Peyer's patch (tissue), 4 donors: ENCODE measurements at regions not wholly inside any gene's neighbourhood (a gene's known extent, or its start where the extent isn't known, plus 50 kb on each side); places are given as distances from the start of the nearest gene placed in this dataset.
"Not testable (repeated sequence)": the region's sequence is repeated elsewhere in the genome, so short reads cannot be mapped to it uniquely, and the experiment has no call there.

Source experiments
- DNase-seq, 3 donors: peaks; one replicate each; pipeline ENCODE4 v3.0.0-alpha.2; 2017 to 2019
- H3K27ac ChIP-seq, 4 donors: fragments of 200-600 bp; sonication (generic); one replicate each; pipeline ENCODE4 v1.5.1; 2016 to 2019
- H3K27me3 ChIP-seq, 2 donors: fragments of 200-600 bp; sonication (generic); one replicate each; pipeline ENCODE4 v1.5.1; 2019
- H3K36me3 ChIP-seq, 3 donors: fragments of 200-600 bp; sonication (generic); one replicate each; pipeline ENCODE4 v1.5.1; 2016 to 2019
- H3K4me1 ChIP-seq, 4 donors: fragments of 200-600 bp; sonication (generic); one replicate each; pipeline ENCODE4 v1.5.1; 2016 to 2019
- H3K4me3 ChIP-seq, 4 donors: fragments of 200-600 bp; sonication (generic); 1 replicate in 3 of 4; 2 replicates in 1 of 4; pipeline ENCODE4 v1.5.1; 2016 to 2019; ENCODE audit warnings: mild to moderate bottlenecking in 1 of 4
- H3K9me3 ChIP-seq, 4 donors: fragments of 200-600 bp; sonication (generic); one replicate each; pipeline ENCODE4 v1.5.1; 2016 to 2019; ENCODE audit warnings: mild to moderate bottlenecking in 1 of 4
- POLR2A ChIP-seq, 2 donors: fragments of 450-650 bp; IDR thresholded peaks; one replicate each; pipeline ENCODE4 v1.5.1; 2017; ENCODE audit warnings: antibody characterized with exemption in 2 of 2, mild to moderate bottlenecking in 2 of 2, moderate library complexity in 2 of 2
- TF ChIP-seq, protein P1 (sequence below), 6 experiments: fragments of 450-650 bp in 4 of 6; fragments of 200-600 bp in 2 of 6; sonication (generic) in 1 of 6; IDR thresholded peaks; one replicate each; pipeline ENCODE4 v1.5.1; 2017 to 2019; ENCODE audit warnings: antibody characterized with exemption in 6 of 6, mild to moderate bottlenecking in 3 of 6, moderate library complexity in 1 of 6

DNA sequence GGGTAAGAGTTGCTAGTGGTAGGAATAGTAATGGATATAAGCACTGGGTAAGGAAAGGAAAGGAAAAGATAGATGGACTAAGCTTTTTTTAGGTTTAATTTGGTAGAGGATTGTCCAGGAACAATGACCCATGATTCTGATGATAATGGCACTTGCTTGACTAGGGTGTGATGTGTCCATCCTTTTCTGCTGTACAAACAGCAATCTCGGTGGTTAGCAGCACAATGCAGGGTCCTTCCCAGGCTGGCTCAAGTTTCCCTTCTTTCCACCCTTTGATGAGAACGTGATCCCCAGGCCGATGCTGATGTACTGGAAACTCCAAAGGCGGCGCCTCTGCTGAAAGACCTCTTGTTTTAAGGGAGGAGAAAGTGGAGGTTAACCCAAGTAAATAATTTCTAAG lies 105.3 kb downstream of the TMEM167A start:
- no peaks in the 10 kb centered on the region for H3K27me3 ChIP-seq
- peaks cover 0 to 16% (median 4%) of the 10 kb centered on the region in 4 donors for H3K9me3 ChIP-seq
- no peaks in the 10 kb centered on the region for H3K36me3 ChIP-seq
- TF ChIP-seq, protein P1, sequence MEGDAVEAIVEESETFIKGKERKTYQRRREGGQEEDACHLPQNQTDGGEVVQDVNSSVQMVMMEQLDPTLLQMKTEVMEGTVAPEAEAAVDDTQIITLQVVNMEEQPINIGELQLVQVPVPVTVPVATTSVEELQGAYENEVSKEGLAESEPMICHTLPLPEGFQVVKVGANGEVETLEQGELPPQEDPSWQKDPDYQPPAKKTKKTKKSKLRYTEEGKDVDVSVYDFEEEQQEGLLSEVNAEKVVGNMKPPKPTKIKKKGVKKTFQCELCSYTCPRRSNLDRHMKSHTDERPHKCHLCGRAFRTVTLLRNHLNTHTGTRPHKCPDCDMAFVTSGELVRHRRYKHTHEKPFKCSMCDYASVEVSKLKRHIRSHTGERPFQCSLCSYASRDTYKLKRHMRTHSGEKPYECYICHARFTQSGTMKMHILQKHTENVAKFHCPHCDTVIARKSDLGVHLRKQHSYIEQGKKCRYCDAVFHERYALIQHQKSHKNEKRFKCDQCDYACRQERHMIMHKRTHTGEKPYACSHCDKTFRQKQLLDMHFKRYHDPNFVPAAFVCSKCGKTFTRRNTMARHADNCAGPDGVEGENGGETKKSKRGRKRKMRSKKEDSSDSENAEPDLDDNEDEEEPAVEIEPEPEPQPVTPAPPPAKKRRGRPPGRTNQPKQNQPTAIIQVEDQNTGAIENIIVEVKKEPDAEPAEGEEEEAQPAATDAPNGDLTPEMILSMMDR (IDR thresholded peaks at IDR 0.05): no peak
- TF ChIP-seq POLR2A (IDR thresholded peaks at IDR 0.05): no peak
- H3K4me1 ChIP-seq: no peaks in the 10 kb centered on the region
- H3K4me3 ChIP-seq: no peak overlapping the region
- no peak overlapping the region for H3K27ac ChIP-seq
- DNase-seq: no peak

DNA sequence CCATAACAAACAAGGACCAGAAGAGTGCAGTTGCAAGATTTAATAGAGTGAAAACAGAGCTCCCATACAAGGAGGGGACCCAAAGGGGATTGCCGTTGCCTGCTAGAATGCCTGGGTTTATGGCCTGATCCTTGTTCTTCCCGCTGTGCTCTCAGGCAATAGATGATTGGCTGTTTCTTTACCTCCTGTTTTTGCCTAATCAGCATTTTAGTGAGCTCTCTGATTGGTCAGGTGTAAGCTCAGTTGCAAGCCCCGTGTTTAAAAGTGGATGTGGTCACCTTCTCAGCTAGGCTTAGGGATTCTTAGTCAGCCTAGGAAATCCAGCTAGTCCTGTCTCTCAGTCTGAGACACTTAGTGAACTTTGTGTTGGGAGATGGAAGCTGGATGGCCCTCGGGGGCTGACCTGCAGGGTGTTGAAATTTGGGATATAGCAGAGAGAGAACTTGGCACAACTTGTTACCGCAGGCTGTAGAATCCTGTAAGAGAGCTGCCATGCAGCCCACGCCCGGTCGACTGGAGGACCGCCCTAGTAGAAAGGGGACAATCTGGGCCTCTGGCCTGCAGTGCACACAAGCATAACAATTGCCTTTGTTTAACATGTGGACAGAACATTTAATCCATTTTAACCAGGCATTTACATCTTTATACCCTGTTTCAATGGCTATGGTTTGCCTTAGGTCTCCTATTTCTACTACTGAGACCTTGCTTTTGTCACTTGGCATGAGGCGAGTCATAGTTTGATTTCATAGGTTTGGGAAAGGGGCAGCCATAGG lies 106.0 kb downstream of the TMEM167A start:
- not testable (repeated sequence) for H3K4me3 ChIP-seq, H3K27ac ChIP-seq, H3K36me3 ChIP-seq, H3K27me3 ChIP-seq, DNase-seq, H3K4me1 ChIP-seq
- H3K9me3 ChIP-seq: peaks cover 0 to 16% (median 4%) of the 10 kb centered on the region in 4 donors

DNA sequence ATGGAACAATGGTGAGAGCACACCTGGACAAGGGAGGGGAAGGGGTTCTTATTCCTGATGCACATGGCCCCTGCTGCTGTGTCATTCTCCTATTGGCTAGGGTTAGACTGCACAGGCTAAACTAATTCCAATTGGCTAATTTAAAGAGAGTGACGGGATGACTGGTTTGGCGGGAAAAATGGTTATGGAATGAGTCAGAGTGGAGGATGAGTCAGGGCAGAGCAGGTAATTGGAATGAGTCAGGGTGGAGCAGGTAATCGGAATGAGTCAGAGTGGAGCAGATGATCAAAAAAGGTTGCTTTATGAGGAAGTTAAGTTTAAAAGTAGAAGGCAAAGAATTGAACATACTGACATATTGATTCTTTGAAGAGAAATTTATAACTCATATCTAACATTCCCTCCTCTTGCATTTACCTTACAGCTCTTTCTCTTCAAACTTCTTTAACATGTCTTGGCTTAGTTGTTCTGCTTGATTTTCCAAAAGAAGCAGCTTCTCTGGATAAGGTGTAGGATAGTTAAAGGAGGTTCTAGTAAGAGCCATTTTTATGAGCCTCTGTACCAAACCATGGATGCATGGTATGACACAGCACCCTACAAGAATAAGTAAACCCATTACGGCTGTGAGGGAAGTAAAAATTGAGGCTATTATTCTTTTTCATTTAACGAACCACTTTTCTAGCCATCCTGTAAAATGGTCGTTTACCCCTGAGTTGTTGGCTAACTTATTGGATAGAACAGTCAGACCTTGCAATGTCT lies 107.8 kb downstream of the TMEM167A start:
- not testable (repeated sequence) for H3K9me3 ChIP-seq, H3K36me3 ChIP-seq, H3K27ac ChIP-seq, H3K4me3 ChIP-seq, H3K4me1 ChIP-seq, H3K27me3 ChIP-seq
- peak in 1 of 3 donors; percentile 53 for DNase-seq

DNA sequence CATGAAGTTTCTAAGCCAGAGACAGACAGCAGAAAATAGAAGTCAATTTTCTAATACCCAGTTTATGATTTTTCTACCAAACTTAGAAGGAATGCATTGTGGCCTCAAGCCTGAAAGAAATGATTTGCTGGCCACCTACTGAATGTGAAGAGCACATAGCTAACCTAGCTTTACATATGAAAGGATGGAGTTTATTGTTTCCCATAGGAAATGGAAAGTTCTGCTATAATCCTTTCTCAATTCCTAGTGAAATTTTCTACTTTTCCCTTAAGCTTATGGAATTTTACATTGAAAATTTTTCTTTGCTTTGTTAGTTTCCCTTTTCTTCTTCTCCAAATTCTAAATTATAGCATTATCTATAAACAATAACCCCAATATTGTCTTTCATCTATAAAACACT lies 110.1 kb downstream of the TMEM167A start:
- Histone ChIP-seq H3K9me3 (no peaks in the 10 kb centered on the region), H3K36me3 (no peaks in the 10 kb centered on the region), H3K4me3 (no peak overlapping the region)

DNA sequence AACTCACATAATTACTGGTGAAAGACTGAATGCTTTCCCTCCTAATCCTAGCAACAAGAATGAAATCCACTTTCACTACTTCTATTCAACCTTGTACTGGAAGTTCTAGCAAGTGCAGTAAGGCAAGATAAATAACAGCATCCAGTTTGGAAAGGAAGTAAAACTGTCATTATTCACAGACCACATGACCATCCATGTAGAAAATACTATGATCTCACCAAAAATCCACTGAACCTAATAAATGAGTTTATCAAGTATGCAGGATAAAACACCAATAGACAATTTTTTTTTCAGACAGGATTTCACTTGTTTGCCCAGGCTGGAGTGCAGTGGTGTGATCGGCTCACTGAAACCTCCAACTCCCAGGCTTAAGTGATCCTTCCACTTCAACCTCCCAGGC lies 117.7 kb downstream of the TMEM167A start:
- H3K4me1 ChIP-seq: no peaks in the 10 kb centered on the region
- H3K27me3 ChIP-seq: no peaks in the 10 kb centered on the region
- no peak overlapping the region for H3K4me3 ChIP-seq
- TF ChIP-seq, protein P1 (IDR thresholded peaks at IDR 0.05): no peak
- TF ChIP-seq POLR2A (IDR thresholded peaks at IDR 0.05): no peak
- H3K9me3 ChIP-seq: no peaks in the 10 kb centered on the region
- no peak for DNase-seq
- no peaks in the 10 kb centered on the region for H3K36me3 ChIP-seq
- no peak overlapping the region for H3K27ac ChIP-seq

More for the DNA sequence above, 110.1 kb downstream of the TMEM167A start:
- no peak for DNase-seq
- TF ChIP-seq, protein P1 (IDR thresholded peaks at IDR 0.05): no peak
- no peak for TF ChIP-seq POLR2A (IDR thresholded peaks at IDR 0.05)
- Histone ChIP-seq H3K27ac (no peak overlapping the region), H3K27me3 (no peaks in the 10 kb centered on the region), H3K4me1 (no peaks in the 10 kb centered on the region)

DNA sequence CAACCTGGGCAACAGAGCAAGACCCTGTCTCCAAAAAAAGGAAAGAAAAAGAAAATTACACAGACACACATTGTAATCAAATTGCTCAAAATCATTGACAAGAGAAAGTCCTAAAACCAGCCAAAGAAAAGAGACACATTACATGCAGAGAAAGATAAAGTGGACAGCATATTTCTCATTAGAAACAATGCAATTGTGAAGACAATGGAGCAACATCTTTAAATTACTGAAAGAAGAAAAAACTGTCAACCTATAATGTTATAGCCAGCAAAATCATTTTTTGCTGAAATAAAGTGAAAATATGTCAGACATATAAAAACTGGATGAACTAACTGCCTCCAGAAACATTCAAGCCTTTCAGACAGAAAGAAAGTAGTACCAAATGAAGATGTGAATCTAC lies 120.6 kb downstream of the TMEM167A start:
- H3K4me3 ChIP-seq: no peak overlapping the region
- no peak for DNase-seq
- no peaks in the 10 kb centered on the region for H3K4me1 ChIP-seq
- no peaks in the 10 kb centered on the region for H3K27me3 ChIP-seq
- TF ChIP-seq, protein P1 (IDR thresholded peaks at IDR 0.05): no peak
- no peak for TF ChIP-seq POLR2A (IDR thresholded peaks at IDR 0.05)
- no peaks in the 10 kb centered on the region for H3K9me3 ChIP-seq
- no peak overlapping the region for H3K27ac ChIP-seq
- no peaks in the 10 kb centered on the region for H3K36me3 ChIP-seq
